Stimulated activated CD8-positive, alpha-beta memory T cell treated with anti-CD3 and anti-CD28 coated beads, Interleukin-15, amount 100 ng/mL, for 24 hours (primary cell): ENCODE measurements at regions not wholly inside any gene's neighbourhood (a gene's known extent, or its start where the extent isn't known, plus 50 kb on each side); places are given as distances from the start of the nearest gene placed in this dataset.

Experiments
- DNase-seq: peaks from one replicate; pipeline ENCODE4 v3.0.0-alpha.2; 2020; ENCODE audit warnings: low read depth

DNA sequence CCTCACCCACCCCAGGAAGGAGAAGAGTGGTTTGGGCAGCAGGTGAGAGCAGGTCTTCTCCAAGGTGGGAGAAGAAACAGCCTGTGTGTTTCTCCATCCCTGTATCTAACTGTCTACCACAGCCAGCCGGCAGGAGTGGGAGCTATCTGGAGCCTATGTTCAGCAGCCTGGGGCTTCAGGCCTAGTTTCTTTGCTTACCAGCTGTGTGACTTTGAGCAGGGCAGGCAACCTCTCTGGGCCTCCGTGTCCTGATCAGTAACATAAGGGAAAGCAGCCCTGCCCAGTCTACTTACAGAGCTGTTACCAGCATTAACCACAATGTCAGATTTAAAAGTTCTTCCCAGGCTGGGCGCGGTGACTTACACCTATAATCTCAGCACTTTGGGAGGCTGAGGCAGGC is 450.7 kb upstream of the ZMIZ1 start:
- DNase-seq = no peak

DNA sequence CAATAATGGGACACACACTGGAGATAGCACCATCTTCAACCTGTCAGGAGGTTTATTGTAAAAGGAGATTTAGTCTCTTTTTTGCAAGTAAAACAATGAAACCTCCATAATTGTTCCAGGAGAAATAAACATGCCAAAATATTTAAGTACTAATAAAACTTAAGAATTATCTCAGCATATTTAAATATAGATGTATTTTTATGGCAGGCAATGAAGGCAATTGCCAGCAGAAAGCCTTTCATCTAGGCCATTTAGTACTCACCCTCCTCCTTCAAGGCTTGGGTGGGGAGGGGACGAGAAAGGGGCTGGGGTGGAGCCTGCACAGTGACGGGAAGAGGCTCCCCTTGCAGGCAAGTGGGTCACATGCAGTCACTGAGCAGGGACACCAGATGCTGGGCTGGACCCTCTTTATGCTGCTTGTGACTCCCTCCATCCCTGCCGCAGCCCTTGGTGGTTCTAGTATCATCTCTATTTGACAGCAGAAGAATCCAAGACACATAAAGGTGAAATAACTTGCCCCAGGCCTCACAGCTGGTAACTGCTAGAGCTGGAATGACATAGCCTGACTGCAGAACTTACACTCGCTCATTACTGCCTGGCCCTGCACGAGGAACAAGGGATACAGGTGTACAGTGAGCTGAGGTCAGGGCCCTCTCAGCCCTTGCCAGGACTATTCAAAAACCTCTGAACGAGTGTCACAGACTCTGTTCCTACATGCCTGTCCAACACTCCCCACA is 449.5 kb upstream of the ZMIZ1 start:
- no peak for DNase-seq

DNA sequence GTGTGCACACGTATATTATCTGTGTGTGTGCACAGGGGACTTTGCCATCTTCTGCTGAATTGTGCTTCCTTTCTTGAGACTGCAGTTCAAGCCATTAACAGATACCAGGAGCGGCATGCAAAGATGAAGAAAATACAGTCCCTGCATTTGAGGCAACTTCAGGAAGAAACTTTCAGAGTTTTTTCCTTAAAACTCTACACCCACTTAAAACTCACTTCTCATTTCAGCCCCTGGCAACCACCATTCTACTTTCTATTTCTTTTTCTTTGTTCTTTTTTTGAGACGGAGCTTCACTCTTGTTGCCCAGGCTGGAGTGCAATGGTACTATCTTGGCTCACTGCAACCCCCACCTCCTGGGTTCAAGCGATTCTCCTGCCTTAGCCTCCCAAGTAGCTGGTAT is 448.9 kb upstream of the ZMIZ1 start:
- DNase-seq = no peak

DNA sequence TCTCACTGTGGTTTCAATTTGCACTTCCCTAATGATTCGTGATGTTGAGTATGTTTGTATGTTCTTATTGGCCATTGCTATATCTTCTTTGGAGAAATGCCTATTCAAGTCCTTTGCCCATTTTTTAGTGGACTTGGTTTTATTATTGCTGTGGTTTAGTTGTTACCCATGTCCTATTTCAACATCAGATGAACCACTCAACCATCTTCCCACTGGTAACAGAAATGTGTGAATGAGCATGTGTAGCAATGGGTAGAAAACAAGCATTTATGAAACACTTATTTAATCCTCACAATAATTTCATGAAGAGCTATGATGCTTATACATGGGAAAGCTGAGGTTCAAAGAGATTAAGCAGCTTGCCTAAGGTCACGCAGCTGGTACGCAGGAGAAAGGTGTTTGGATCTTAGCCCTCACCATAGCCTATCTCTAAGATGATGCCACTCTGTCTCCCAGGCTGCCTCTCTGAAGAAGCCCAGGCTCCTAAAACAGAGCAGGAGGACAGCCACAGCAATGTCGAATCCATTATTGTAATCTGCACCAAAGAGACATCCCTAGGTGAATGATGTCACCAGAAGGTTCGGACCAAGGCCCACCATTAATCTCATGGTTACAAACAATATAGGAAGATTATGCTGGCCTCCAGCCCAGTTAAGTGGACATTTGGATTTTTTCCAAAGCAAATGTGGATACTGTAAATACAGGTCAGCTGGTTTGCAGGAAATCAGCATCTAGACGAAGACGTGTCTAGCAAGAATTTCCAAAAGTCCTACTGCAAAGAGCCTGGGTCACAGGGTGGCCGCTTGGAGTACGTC is 447.6 kb upstream of the ZMIZ1 start:
- DNase-seq = no peak

DNA sequence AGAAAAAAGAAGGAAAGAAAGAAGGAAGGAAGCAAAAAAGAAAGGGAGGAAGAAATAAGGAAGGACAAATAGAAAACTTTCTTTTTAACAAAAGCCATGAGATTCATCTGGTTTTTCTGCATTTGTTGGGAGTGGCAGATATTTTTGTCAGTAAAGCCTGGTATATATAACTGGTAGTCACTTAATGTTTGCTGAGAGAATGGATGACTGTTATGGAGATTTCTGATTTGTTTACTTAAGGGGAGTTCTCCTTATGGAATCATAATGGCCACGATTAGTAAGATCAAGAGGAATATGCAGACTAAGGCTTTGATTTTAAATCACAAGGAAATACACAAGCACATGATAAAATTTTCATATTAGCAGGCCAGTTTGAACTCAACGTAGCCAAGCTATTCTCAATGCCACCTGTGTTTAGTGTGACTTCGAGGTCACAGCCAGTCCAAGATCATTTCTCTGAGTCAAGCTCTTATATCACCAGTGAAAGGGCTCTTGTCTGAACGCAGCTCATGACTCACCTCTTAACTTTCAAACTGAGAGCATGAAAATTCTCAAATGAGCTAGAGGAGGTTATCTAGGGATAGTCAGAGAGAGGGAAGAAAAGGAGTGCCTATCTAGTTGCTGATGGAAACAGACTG is 445.1 kb upstream of the ZMIZ1 start:
- DNase-seq = no peak

DNA sequence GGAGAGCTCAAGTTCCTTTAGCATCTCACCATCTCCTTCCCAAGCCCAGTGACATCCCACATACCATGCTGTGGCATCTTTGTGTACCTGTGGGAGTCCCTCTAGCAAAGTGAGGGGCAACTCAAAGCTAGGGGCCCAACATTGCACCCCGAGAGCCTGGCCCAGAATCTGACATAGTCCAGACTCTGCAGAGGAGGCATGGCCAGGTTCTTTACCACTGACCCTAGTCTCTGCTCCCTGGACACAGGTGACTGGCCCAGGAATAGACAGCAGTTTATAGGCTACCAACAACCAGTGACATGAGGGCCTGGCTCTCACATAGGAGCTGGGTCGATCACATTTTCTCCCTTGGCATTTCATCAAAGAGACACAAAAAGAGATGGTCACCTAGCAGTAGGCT is 444.0 kb upstream of the ZMIZ1 start:
- no peak for DNase-seq

DNA sequence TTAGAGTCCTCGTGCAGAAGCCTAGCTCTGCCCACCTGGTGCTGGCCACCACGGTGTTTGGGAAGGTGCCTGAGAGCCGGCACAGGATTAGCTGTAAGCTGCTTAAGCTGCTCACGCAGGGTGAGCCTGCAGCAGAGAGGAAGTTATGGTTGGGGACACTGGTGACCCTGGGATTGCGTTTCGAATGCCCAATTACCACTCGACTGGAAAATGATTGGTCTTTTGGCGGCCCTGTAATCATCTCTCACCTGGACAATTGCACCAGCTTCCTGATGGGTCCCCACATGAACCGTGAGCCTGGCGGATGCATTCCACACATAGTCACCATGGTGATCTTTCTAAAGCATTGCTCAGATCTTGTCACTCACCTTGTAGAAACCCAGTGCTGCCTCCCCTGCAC is 442.3 kb upstream of the ZMIZ1 start:
- no peak for DNase-seq

DNA sequence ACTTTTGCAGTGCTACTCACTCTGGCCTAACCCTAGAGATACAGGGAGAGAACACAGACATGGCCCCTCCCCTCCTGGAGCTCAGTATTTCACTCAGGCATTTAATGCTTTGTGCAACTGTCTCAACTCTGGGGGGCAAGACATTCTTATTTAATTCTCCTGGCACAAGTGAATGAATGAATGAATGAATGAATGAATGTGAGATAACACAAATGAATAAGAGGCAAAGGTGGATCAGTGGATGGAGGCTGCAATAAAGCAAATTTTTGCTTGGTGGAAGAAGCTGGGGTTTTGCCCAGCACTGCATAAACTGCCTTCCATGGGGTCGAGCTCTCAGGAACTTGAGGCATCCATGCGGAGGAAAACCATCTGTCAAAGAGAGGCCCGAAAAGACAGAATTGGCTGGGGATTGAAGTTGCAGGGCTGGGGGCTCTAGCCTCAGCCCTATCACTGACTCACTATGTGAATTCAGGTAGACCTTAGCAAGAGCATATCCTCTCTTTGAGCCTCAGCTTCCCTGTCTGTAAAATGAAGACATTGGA is 441.4 kb upstream of the ZMIZ1 start:
- no peak for DNase-seq

DNA sequence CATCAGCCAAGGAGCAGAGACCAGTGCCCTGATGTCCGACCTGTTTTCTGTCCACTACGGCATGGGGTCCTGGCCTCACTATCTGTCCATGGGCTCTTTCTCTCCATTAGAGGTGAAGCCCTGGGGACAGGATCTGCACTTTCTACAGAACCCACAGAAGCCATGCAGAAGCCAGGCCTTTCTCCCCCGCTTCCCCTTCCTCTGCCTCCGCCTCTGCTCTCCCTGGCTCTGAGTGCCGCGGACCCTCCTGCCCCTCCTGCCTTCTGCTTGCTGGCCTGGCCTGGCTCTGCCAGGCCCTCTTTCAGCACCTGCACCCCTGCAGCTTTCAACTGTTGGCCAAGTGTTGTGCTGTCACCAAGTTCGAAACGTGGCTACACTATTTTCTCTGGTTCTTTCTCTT is 439.8 kb upstream of the ZMIZ1 start:
- no peak for DNase-seq

DNA sequence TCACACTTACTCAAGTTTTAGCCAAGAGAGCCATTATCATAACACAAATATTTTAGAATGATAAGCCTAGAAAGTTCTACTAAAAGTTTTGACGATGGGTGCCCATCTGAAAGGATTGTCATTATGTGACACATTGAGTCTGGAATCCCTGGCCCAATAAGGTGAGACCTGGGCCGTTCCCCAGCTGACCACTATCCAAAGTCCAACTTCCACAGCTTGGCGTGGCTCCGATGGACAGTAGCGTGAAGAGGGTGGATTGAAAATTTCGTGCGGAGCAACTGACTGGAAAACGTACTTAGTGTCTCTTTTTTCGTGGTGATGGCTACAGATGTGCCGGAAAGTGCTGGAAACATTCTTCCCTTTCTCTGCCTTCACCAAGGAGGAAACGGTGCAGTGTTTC is 439.0 kb upstream of the ZMIZ1 start:
- DNase-seq = no peak

DNA sequence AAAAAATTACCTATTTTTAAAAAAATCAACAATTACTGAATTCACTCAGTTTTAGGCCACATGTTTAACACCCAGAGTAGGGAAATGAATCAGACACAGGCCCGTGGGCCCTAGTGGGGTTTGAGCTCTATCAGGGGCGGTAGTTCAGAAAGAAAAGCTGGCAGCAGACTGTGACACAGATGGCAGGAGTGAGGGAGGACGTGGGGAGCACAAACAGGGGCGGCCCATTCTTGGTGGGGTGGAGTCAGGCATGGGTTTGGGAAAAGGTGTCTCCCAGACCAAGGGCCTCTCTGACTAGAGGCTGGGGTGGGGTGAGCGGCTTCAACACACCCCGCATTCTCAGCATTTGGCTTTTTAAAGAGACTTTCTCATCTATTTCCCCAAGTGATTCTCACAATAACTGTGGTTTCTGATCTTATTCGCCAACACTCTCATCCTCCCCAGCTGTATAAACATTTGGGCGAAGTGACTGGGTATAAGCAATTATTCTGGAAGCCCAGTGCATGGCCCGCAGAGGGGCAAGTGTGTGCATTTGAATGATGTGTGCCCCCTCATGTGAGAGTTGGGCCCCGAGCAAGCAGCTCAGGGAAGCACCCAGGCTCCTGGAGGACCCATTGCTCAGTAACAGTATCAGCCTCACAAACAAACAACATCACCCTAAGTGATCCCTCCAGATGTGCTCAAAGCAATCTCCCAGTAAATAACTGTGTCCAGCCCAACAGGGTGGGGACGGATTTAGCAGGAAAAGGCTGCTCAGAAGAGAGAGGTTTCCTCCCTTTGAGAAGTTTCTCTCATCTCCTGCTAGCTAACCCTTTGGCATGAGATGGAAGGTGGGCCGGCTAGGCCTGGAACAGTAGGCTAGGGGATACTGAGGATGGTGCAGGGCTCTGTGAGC is 437.6 kb upstream of the ZMIZ1 start:
- no peak for DNase-seq

DNA sequence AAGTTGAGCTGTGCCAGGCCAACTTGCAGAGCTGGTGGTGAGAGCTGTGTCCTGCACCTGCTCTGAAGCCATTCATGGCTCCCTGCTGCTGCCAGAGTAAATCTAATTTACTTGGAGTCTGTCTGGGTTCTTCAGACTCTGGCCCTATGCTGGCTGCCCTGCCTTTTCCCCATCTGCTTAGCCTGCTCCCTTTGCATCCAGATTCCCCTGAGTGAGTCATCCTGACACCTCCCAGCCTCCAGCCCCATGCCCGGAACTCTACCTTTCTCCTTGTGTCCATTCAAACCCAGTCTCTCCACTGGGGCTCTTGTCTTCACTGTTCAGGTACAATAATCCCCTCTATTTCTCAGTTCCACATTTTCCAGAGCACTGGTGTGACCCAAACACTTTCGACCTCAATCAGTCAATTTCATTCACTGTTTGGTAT is 434.4 kb upstream of the ZMIZ1 start:
- DNase-seq = no peak

DNA sequence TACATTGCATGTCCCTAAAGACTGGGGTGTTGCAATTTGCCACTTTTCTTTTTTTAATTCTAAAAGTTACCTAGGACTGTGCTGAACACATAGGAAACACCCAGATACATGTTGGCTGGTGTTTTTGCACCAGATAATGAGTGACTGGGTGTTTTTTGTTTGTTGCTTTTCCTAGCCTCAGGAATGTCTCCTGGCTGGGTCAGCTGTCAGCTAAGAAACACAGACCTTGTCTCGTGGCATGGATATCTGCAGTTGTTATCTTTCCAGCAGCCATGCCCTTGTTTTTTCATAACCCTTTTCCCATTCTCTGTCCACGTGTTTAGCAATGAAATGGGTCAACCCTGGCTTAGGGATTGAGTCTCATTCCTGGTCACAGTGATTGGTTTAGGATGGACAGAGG is 433.9 kb upstream of the ZMIZ1 start:
- DNase-seq = no peak

DNA sequence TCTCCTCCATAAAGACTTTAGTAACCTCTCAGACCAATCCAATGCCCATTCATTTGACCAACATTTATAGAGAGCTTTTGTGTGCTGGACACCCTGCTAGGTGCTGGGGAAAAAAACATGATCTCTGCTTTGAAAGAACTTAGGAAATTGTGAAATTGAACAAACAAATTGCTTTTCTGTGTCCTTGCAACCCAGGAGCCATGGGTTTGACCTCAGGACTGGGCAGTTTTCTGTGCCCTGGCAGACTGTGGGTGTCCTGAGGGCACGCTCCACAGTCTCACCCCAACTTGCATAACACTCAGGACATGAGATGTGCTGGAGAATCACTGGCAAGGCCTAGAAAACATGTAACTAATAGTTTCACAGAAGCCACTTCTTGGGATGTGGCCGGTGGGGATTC is 429.1 kb upstream of the ZMIZ1 start:
- DNase-seq = no peak

DNA sequence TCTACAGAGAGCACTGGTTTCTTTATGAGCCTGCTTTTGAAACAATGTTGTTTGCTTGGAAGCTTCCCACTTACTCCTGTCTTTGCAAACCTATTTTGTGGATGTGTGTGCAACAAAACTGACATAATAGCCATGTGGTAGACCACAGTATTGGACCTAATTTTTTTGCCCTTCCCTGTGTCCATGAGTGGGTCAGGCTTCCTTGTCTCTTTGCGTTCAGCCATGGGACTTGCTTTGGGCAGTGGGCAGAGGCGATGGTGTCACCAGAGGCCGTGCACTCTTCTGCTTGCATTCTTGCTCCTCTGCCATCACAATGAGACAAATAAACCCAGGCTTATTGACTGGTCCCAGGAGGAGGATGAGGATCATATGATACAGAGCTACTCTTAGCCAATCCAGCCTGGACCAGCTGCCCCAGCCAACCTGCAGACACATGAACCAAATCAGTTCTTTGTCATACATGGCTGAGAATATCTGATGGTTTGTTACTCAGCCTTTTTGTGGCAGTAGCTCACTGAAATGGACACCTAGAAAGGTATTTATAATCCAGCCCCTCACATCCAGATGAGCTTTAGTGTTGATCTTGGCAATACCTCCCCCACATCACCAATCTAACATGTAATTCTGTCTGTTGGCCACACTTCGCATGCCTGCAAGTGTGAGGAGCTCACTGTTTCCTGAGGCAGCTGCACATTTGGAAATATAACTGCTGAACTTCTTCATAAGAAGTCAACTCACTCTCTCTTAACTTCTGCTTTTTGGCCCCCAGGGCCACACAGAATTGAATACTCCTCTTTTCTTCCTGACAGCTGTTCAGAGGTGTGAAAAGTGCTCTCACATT is 427.8 kb upstream of the ZMIZ1 start:
- no peak for DNase-seq

DNA sequence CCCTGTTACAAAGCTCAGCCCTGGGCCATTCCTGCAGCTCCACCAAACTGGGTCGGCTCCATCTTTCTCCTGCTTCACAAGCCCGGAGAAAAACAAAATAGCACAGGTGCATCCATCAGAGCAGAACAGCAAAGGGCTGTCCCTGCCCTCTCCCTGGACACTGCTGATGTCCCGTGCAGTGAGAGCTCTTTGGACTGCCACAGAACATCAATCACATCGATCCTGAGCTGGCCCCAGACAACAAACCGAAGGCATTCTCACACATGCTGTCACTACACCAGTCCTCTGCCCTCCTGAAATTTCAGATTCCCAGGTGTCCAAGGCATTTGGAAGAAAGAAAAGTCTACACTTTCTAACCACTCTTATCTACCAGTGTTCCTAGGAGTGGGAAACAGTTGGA is 427.1 kb upstream of the ZMIZ1 start:
- no peak for DNase-seq

DNA sequence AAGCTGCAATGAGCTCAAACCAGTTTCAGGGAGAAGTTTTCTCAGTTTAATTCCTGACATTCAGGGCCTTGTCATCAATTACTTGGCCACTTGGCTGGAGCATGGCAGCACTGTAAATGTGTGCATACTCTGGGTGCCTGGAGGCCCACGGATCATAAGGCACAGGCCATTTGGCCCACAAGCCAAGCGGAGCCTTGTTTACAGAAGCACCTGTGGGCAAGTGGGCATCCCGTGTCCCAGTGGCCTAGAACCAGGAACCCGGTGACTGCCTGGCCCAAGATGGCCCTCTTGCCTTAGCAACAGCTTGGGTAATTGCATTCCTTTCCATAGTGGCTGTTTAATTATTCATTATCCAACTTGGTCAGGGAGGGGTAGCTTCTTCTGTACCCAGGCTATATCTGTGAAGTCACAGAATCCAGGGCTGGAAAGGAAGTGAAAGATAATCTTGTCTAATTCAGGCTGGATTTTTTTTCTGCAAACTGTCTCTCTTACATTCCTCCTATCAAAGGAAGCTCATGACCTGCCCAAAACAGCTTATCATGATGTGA is 426.4 kb upstream of the ZMIZ1 start:
- no peak for DNase-seq

DNA sequence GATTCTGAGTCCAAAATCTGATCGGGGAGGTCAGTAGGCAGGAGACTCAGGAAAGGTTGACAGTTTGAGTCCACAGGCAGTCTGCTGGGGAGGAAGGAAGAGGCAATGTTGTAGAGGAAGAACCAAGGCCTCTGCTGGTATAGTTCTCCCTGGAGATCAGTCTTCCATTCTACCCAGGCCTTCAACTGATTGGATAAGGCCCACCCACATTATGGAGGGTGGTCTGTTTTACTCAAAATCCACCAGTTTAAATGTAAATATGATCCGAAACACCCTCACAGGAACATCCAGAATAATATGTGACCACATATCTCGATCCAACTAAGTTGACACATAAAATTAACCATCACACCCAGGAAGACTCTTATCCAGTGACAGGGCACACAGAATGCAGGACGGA is 425.3 kb upstream of the ZMIZ1 start:
- DNase-seq = no peak

DNA sequence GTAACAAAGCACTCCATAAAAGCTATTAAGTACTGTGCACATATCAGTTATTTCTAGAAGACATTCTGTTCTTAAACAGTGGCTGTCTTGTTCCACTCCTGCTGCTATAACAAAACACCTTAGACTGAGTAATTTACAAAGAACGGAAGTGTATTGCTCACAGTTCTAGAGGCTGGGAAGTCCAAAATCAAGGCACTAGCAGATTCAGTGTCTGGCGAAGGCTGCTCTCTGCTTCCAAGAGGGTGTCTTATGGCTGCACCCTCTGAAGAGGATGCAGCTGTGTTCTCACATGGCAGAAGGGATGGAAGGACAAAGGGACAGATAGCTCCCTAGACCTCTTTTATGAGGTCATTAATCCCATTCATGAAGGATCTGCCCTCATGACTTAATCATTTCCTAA is 424.2 kb upstream of the ZMIZ1 start:
- no peak for DNase-seq

DNA sequence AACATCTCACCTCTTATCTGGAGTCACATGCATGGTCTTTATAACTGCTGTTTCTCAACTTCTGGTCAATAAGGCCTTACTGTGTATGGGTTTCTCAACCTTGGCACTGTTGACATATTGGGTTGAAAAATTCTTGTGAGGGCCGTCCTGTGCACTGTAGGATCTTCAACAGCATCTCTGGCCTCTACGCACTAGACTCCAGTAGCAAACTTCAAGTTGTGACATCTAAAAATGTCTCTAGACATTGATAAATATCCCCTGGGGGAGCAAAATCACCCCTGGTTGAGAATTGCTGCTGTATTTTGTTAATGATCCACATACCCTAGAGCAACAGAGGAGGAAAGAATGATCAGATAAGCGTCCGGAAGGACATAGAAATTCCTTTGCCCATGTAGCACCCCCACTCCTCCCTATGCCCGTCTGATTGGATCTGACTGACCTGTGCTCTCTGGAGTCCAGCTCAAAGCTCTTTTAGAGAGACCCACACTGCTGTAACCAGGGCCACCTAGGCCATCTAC is 423.5 kb upstream of the ZMIZ1 start:
- DNase-seq = no peak
